ENCODE measurements at regions not wholly inside any gene's neighbourhood (a gene's known extent, or its start where the extent isn't known, plus 50 kb on each side); places are given as distances from the start of the nearest gene placed in this dataset.
"Not testable (repeated sequence)": the region's sequence is repeated elsewhere in the genome, so short reads cannot be mapped to it uniquely, and the experiment has no call there.

- H3K9ac ChIP-seq (ENCODE audit: low read length), result no peak overlapping the region
- H3K27me3 ChIP-seq (ENCODE audit: control insufficient read depth, insufficient read depth, low read length), result no peaks in the 10 kb centered on the region
- H3K36me3 ChIP-seq (ENCODE audit: control insufficient read depth, low read depth, low read length), result no peaks in the 10 kb centered on the region
- no peak overlapping the region for H3K4me3 ChIP-seq (ENCODE audit: low read length)
- no peaks in the 10 kb centered on the region for H3K4me1 ChIP-seq (ENCODE audit: control insufficient read depth, low read depth, low read length)
- H3K9me3 ChIP-seq (ENCODE audit: control insufficient read depth, low read depth, low read length), result no peaks in the 10 kb centered on the region
- no peak overlapping the region for H3K27ac ChIP-seq (ENCODE audit: low read length)
These were observed 121.0 kb upstream of the KYNU start for GRCh38 chr2:142756430-142756829.

DNA sequence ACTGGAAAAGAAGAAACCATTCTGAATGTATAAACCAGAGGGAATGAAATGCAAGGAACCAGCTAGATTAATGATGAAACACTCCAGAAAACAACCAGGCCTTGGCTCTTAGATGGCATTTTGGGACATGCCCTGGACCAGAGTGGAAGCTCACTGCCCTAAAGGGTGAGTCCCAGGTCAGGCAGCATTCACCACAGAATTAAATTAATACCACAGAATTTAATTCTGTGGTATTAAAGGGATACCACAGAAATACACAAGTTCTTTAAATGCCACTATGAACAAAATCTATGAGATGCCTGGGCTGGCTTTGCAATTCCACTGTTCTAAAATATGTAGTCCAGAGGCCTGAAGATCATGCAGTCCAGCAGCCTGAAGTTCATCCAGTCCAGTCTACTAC is 122.3 kb upstream of the KYNU start:
- no peaks in the 10 kb centered on the region for H3K9me3 ChIP-seq (ENCODE audit: control insufficient read depth, low read depth, low read length)
- no peak overlapping the region for H3K27ac ChIP-seq (ENCODE audit: low read length)
- H3K4me1 ChIP-seq (ENCODE audit: control insufficient read depth, low read depth, low read length), result no peaks in the 10 kb centered on the region
- H3K27me3 ChIP-seq (ENCODE audit: control insufficient read depth, insufficient read depth, low read length), result no peaks in the 10 kb centered on the region
- no peak overlapping the region for H3K4me3 ChIP-seq (ENCODE audit: low read length)
- H3K9ac ChIP-seq (ENCODE audit: low read length), result no peak overlapping the region
- no peaks in the 10 kb centered on the region for H3K36me3 ChIP-seq (ENCODE audit: control insufficient read depth, low read depth, low read length)

GRCh38 chr2:142754182-142754581 is 123.3 kb upstream of the KYNU start:
- no peaks in the 10 kb centered on the region for H3K36me3 ChIP-seq (ENCODE audit: control insufficient read depth, low read depth, low read length)
- H3K9ac ChIP-seq (ENCODE audit: low read length), result no peak overlapping the region
- H3K4me1 ChIP-seq (ENCODE audit: control insufficient read depth, low read depth, low read length), result no peaks in the 10 kb centered on the region
- H3K27ac ChIP-seq (ENCODE audit: low read length), result no peak overlapping the region
- H3K4me3 ChIP-seq (ENCODE audit: low read length), result no peak overlapping the region
- no peaks in the 10 kb centered on the region for H3K9me3 ChIP-seq (ENCODE audit: control insufficient read depth, low read depth, low read length)
- no peaks in the 10 kb centered on the region for H3K27me3 ChIP-seq (ENCODE audit: control insufficient read depth, insufficient read depth, low read length)

DNA sequence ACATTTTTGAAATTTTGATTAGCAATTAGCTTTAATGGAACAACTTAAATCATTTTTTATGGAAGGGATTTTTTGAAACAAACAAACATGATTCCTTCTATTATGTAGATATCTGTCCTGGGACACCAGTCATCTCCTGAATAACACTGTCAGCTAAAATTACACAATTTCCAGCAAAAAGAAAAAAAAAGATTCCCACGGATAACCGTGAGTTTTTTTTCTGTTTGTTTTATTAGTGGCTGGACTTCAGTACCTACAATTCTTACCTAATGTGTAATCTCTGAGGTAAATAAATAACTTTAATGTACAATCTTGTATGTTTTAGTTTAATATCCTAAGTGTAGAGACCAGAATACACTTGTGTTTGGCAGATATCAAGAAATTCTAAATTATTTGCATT is 126.6 kb upstream of the KYNU start:
- Histone ChIP-seq H3K9me3 (ENCODE audit: control insufficient read depth, low read depth, low read length) (no peaks in the 10 kb centered on the region), H3K27me3 (ENCODE audit: control insufficient read depth, insufficient read depth, low read length) (no peaks in the 10 kb centered on the region), H3K9ac (ENCODE audit: low read length) (no peak overlapping the region), H3K36me3 (ENCODE audit: control insufficient read depth, low read depth, low read length) (no peaks in the 10 kb centered on the region), H3K4me1 (ENCODE audit: control insufficient read depth, low read depth, low read length) (no peaks in the 10 kb centered on the region), H3K4me3 (ENCODE audit: low read length) (no peak overlapping the region), H3K27ac (ENCODE audit: low read length) (no peak overlapping the region)

DNA sequence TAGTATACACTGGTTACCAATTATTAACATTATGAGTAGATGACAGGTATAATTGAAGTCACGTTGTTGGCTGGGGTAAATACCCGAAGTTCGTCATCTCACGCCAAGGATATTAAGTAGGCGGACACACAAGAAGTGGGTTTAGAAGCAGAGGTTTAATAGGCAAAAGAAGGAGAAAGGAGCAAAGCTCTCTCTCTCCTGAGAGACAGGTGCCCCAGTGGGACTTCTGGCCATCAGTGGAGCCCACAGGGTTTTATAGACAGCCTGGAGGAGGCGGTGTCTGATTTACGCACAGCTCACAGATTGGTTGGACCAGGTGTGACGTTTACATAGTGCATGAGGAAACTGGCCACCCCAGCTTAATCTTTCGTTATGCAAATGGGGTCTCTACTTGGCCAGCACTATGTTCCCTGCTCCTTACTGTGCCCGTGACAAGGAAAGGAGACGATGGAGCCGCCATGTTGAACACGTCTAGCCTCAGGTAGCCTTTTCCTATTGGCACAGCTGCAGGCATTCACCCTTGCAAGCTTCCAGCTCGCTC is 128.8 kb upstream of the KYNU start:
- Histone ChIP-seq H3K4me1 (ENCODE audit: control insufficient read depth, low read depth, low read length) (no peaks in the 10 kb centered on the region), H3K4me3 (ENCODE audit: low read length) (no peak overlapping the region), H3K9ac (ENCODE audit: low read length) (no peak overlapping the region), H3K36me3 (ENCODE audit: control insufficient read depth, low read depth, low read length) (no peaks in the 10 kb centered on the region), H3K27ac (ENCODE audit: low read length) (no peak overlapping the region), H3K9me3 (ENCODE audit: control insufficient read depth, low read depth, low read length) (no peaks in the 10 kb centered on the region), H3K27me3 (ENCODE audit: control insufficient read depth, insufficient read depth, low read length) (no peaks in the 10 kb centered on the region)

DNA sequence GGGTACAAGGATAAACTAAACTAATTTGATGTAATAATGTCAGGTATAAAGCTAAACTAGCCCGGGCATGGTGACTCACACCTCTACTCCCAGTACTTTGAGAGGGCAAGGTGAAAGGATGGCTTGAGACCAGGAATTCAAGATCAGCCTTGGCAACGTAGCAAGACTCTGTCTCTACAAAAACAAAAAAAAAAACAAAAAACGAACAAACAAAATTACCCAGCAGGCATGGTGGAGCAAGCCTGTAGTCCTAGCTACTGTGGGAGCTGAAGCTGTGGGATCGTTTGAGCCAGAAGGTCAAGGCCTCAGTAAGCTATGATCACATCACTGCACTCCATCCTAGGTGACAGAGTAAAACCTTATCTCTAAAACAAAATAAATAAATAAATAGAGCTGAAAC is 131.8 kb upstream of the KYNU start:
- Histone ChIP-seq H3K9me3 (ENCODE audit: control insufficient read depth, low read depth, low read length) (no peaks in the 10 kb centered on the region), H3K4me1 (ENCODE audit: control insufficient read depth, low read depth, low read length) (no peaks in the 10 kb centered on the region), H3K27ac (ENCODE audit: low read length) (no peak overlapping the region), H3K4me3 (ENCODE audit: low read length) (no peak overlapping the region), H3K36me3 (ENCODE audit: control insufficient read depth, low read depth, low read length) (no peaks in the 10 kb centered on the region), H3K9ac (ENCODE audit: low read length) (no peak overlapping the region), H3K27me3 (ENCODE audit: control insufficient read depth, insufficient read depth, low read length) (no peaks in the 10 kb centered on the region)

DNA sequence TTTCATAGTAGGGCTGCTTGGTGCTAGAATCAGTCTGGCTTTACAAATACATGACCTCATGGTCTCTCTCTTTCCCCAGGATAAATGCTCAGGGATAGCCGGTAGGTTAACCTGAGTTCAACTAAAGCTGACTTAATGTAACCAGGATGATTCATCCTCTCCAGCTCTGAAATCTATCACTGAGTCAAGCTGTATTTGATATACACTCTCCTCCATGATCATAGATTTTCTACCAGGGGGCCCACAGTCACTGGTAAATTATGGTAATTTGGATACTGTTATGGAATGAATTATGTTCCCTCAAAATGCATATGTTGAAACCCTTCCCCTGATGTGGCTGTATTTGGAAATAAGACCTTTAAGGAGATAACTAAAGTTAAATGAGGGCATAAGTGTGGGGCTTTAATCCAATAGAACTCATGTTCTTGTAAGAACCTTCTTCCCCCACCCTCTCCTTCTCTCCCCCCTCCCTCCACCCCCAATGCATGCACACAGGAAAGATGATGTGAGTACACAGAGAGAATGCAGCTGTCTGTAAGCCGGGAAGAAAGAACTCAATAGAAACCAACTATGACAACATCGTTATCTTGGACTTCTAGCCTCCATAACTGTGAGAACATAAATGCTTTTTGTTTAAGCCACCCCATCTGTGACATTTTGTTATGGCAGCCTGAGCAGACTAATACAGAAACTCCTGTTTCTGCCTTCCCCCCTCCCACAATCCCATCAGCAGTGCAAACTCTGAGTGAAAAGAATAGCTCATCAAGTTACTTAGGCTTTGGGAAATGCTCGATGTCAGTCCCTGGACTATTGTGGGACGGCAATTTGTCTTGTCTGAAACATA is 134.9 kb upstream of the KYNU start:
- H3K27ac ChIP-seq (ENCODE audit: low read length), result no peak overlapping the region
- no peaks in the 10 kb centered on the region for H3K27me3 ChIP-seq (ENCODE audit: control insufficient read depth, insufficient read depth, low read length)
- H3K9me3 ChIP-seq (ENCODE audit: control insufficient read depth, low read depth, low read length), result no peaks in the 10 kb centered on the region
- H3K4me1 ChIP-seq (ENCODE audit: control insufficient read depth, low read depth, low read length), result no peaks in the 10 kb centered on the region
- no peak overlapping the region for H3K4me3 ChIP-seq (ENCODE audit: low read length)
- H3K36me3 ChIP-seq (ENCODE audit: control insufficient read depth, low read depth, low read length), result no peaks in the 10 kb centered on the region
- no peak overlapping the region for H3K9ac ChIP-seq (ENCODE audit: low read length)

GRCh38 chr2:142741764-142742269 is 135.6 kb upstream of the KYNU start:
- H3K4me1 ChIP-seq (ENCODE audit: control insufficient read depth, low read depth, low read length), result no peaks in the 10 kb centered on the region
- no peak overlapping the region for H3K9ac ChIP-seq (ENCODE audit: low read length)
- no peaks in the 10 kb centered on the region for H3K27me3 ChIP-seq (ENCODE audit: control insufficient read depth, insufficient read depth, low read length)
- H3K36me3 ChIP-seq (ENCODE audit: control insufficient read depth, low read depth, low read length), result no peaks in the 10 kb centered on the region
- no peaks in the 10 kb centered on the region for H3K9me3 ChIP-seq (ENCODE audit: control insufficient read depth, low read depth, low read length)
- H3K27ac ChIP-seq (ENCODE audit: low read length), result no peak overlapping the region
- no peak overlapping the region for H3K4me3 ChIP-seq (ENCODE audit: low read length)

DNA sequence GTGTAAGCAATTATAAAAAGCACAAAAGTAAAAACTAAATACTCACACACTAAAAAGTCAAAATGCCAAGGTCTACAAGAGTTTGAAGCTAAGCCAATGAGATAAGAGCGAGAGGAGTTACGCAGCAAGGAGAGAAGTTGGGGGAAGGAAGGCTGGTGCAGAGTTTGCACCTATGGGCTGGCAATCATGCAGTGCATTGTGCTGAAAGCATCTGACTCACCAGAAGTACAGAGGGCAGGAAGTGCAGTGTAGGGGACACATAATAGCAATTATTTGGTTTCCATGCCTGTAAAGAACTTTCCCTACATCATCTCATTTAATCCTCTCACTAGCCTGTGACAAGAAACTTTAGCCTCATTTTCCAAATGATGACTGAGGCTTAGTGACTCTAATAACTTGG is 142.7 kb upstream of the KYNU start:
- Histone ChIP-seq H3K36me3 (ENCODE audit: control insufficient read depth, low read depth, low read length) (no peaks in the 10 kb centered on the region), H3K9me3 (ENCODE audit: control insufficient read depth, low read depth, low read length) (no peaks in the 10 kb centered on the region), H3K27ac (ENCODE audit: low read length) (no peak overlapping the region), H3K4me1 (ENCODE audit: control insufficient read depth, low read depth, low read length) (no peaks in the 10 kb centered on the region), H3K27me3 (ENCODE audit: control insufficient read depth, insufficient read depth, low read length) (no peaks in the 10 kb centered on the region), H3K4me3 (ENCODE audit: low read length) (no peak overlapping the region), H3K9ac (ENCODE audit: low read length) (no peak overlapping the region)

DNA sequence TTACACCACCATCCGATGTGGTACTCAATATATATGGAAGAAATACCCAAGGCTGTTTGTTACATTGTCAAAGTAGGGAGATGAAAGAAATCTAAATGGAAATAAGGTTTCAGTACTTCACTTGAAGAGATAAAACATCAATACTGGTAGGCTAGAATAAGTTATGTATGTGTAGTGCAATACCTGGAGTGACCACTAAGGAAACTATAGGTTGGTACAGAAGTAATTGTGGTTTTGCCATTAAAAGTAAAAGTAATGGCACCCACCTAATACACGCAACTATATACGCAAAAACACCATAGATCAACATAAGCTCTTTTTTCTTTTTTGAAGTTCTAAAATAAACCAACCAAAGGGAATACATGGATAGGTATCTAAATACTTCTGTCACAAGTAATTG is 143.2 kb upstream of the KYNU start:
- Histone ChIP-seq H3K9me3 (ENCODE audit: control insufficient read depth, low read depth, low read length) (no peaks in the 10 kb centered on the region), H3K4me3 (ENCODE audit: low read length) (no peak overlapping the region), H3K36me3 (ENCODE audit: control insufficient read depth, low read depth, low read length) (no peaks in the 10 kb centered on the region), H3K27me3 (ENCODE audit: control insufficient read depth, insufficient read depth, low read length) (no peaks in the 10 kb centered on the region), H3K9ac (ENCODE audit: low read length) (no peak overlapping the region), H3K4me1 (ENCODE audit: control insufficient read depth, low read depth, low read length) (no peaks in the 10 kb centered on the region), H3K27ac (ENCODE audit: low read length) (no peak overlapping the region)

DNA sequence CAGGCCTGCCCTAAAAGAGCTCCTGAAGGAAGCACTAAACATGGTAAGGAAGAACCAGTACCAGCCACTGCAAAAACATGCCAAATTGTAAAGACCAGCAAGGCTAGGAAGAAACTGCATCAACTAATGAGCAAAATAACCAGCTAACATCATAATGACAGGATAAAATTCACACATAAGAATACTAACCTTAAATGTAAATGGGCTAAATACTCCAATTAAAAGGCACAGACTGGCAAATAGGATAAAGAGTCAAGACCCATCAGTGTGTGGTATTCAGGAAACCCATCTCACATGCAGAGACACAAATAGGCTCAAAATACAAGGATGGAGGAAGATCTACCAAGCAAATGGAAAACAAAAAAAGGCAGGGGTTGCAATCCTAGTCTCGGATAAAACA is 147.7 kb upstream of the KYNU start:
- H3K4me3 ChIP-seq (ENCODE audit: low read length); H3K27me3 ChIP-seq (ENCODE audit: control insufficient read depth, insufficient read depth, low read length); H3K9ac ChIP-seq (ENCODE audit: low read length); H3K9me3 ChIP-seq (ENCODE audit: control insufficient read depth, low read depth, low read length); H3K27ac ChIP-seq (ENCODE audit: low read length); H3K4me1 ChIP-seq (ENCODE audit: control insufficient read depth, low read depth, low read length); H3K36me3 ChIP-seq (ENCODE audit: control insufficient read depth, low read depth, low read length): not testable (repeated sequence)

All from iPS-18a (cell line).